SH-SY5Y (cell line): ENCODE measurements at regions not wholly inside any gene's neighbourhood (a gene's known extent, or its start where the extent isn't known, plus 50 kb on each side); places are given as distances from the start of the nearest gene placed in this dataset.

Source experiments
- GATA2 ChIP-seq: IDR thresholded peaks from 2 replicates; pipeline ENCODE4 v1.6.1; 2011; ENCODE audit warnings: mild to moderate bottlenecking, low read depth, low read length
- GATA3 ChIP-seq: IDR thresholded peaks from 2 replicates; pipeline ENCODE4 v1.6.1; 2011; ENCODE audit warnings: low read depth, mild to moderate bottlenecking, low read length, moderate library complexity

DNA sequence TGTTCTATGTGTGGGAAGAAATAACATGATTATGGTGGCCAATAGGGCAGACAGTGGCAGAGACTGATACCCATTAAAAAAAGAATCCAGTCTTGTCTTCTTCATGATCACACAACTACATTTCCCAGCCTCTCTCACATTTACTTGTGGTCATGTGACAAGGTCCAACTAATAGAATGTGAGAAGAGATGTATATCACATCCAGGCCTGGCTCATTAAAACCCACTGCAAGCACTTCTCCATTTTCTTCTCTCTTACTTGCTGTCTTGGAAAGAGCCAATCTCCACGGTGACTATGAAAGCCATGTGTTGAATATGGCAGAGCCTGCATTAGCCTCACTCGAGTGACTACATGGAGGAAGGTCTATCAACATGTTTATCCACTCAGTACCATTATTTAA lies 306.2 kb upstream of the ZEB2 start:
- TF ChIP-seq GATA2 (no peak), GATA3 (no peak)
